IMR-90 (cell line): ENCODE measurements at regions not wholly inside any gene's neighbourhood (a gene's known extent, or its start where the extent isn't known, plus 50 kb on each side); places are given as distances from the start of the nearest gene placed in this dataset.

ENCODE experiments used
- ATAC-seq: fragments of 200-7000 bp; cut with Tn5 transposase; 2 replicates; pipeline ENCODE4 v1.9.1; 2020; ENCODE audit warnings: low read depth, mild to moderate bottlenecking, moderate library complexity
- BruUV-seq: library from RNA; stranded (reverse); fragments of 400-500 nt; replicated peaks from 2 replicates; lab custom pipeline; 2021; lab: Mats Ljungman, UMichigan
- CTCF ChIA-PET: fragments of 300-600 bp; formaldehyde crosslinking; extraction: SDS; loops from one replicate; lab custom pipeline; 2021; ENCODE audit warnings: antibody characterized with exemption; lab: Yijun Ruan, JAX
- POLR2A ChIA-PET: fragments of 300-600 bp; sonication (Branson Sonifier 250); formaldehyde crosslinking; loops from one replicate; lab custom pipeline; 2022; ENCODE audit warnings: antibody characterized with exemption; ENCODE audit not compliant: unreplicated experiment; lab: Charles Lee
- DNase-seq: peaks from one replicate; pipeline ENCODE4 v3.0.0; 2013
- H2AFZ ChIP-seq: replicated peaks from 2 replicates; pipeline ENCODE3; 2013; ENCODE audit warnings: low read length, mild to moderate bottlenecking; ENCODE audit not compliant: poor library complexity
- H2AK5ac ChIP-seq: 2 replicates; pipeline ENCODE4 v1.6.1; 2013; ENCODE audit warnings: low read depth, low read length, inconsistent platforms
- H2AK9ac ChIP-seq: replicated peaks from 2 replicates; pipeline ENCODE3; 2013; ENCODE audit warnings: mild to moderate bottlenecking, low read depth, low read length, moderate library complexity; ENCODE audit not compliant: poor library complexity
- H2BK120ac ChIP-seq: 2 replicates; pipeline ENCODE4 v1.6.1; 2013; ENCODE audit warnings: low read depth, low read length, inconsistent platforms
- H2BK15ac ChIP-seq: 3 replicates; pipeline ENCODE4 v1.6.1; 2013; ENCODE audit warnings: low read depth, low read length, inconsistent platforms
- H2BK20ac ChIP-seq: 2 replicates; pipeline ENCODE4 v1.6.1; 2013; ENCODE audit warnings: low read depth, mild to moderate bottlenecking, inconsistent platforms, low read length, moderate library complexity
- H2BK5ac ChIP-seq: 2 replicates; pipeline ENCODE4 v1.6.1; 2013; ENCODE audit warnings: mild to moderate bottlenecking, low read depth, low read length, inconsistent platforms; ENCODE audit not compliant: poor library complexity, severe bottlenecking
- H3K14ac ChIP-seq: replicated peaks from 2 replicates; pipeline ENCODE4 v1.6.1; 2013; ENCODE audit warnings: low read depth, low read length, inconsistent platforms
- H3K18ac ChIP-seq: 2 replicates; pipeline ENCODE4 v1.6.1; 2013; ENCODE audit warnings: low read depth, low read length, control low read depth
- H3K23ac ChIP-seq: 2 replicates; pipeline ENCODE4 v1.6.1; 2013; ENCODE audit warnings: low read depth, low read length, inconsistent platforms
- H3K27ac ChIP-seq: 2 replicates; pipeline ENCODE4 v1.5.1; 2013; ENCODE audit warnings: mild to moderate bottlenecking, control low read depth, low read length; ENCODE audit not compliant: insufficient read depth
- H3K27me3 ChIP-seq: 2 replicates; pipeline ENCODE4 v1.6.1; 2013; ENCODE audit warnings: low read length; ENCODE audit not compliant: control insufficient read depth, insufficient read depth
- H3K36me3 ChIP-seq: 2 replicates; pipeline ENCODE4 v1.6.1; 2013; ENCODE audit warnings: low read length, mixed read lengths; ENCODE audit not compliant: control insufficient read depth, insufficient read depth
- H3K4ac ChIP-seq: 2 replicates; pipeline ENCODE4 v1.6.1; 2013; ENCODE audit warnings: low read depth, low read length, inconsistent platforms
- H3K4me1 ChIP-seq: 2 replicates; pipeline ENCODE4 v1.6.1; 2013; ENCODE audit warnings: low read length, mixed read lengths; ENCODE audit not compliant: control insufficient read depth, insufficient read depth
- H3K4me2 ChIP-seq: 2 replicates; pipeline ENCODE4 v1.6.1; 2013; ENCODE audit warnings: low read depth, mild to moderate bottlenecking, control low read depth, low read length, moderate library complexity
- H3K4me3 ChIP-seq: 2 replicates; pipeline ENCODE4 v1.5.1; 2013; ENCODE audit warnings: low read depth, mild to moderate bottlenecking, control low read depth, low read length, moderate library complexity; ENCODE audit not compliant: insufficient read depth
- H3K56ac ChIP-seq: 2 replicates; pipeline ENCODE4 v1.6.1; 2013; ENCODE audit warnings: low read length, inconsistent platforms; ENCODE audit not compliant: insufficient read depth; ENCODE audit errors: extremely low read depth
- H3K79me1 ChIP-seq, 2 experiments: 2 replicates each; pipeline ENCODE4 v1.6.1; 2013; ENCODE audit warnings: low read length in 2 of 2, inconsistent platforms in 1 of 2, low read depth in 1 of 2
- H3K9ac ChIP-seq: 2 replicates; pipeline ENCODE4 v1.6.1; 2013; ENCODE audit warnings: low read depth, low read length, control low read depth
- H3K9me1 ChIP-seq: 2 replicates; pipeline ENCODE4 v1.6.1; 2013; ENCODE audit warnings: low read length, inconsistent platforms; ENCODE audit not compliant: insufficient read depth
- H3K9me3 ChIP-seq: 2 replicates; pipeline ENCODE4 v1.6.1; 2013; ENCODE audit warnings: low read length; ENCODE audit not compliant: control insufficient read depth, insufficient read depth
- H4K20me1 ChIP-seq: 2 replicates; pipeline ENCODE4 v1.6.1; 2013; ENCODE audit warnings: low read length, inconsistent platforms; ENCODE audit not compliant: insufficient read depth
- H4K5ac ChIP-seq: 2 replicates; pipeline ENCODE4 v1.6.1; 2013; ENCODE audit warnings: mild to moderate bottlenecking, low read depth, low read length, control low read depth
- H4K8ac ChIP-seq, 2 experiments: 2 replicates each; pipeline ENCODE4 v1.6.1; 2013; ENCODE audit warnings: low read depth in 2 of 2, low read length in 2 of 2, control low read depth in 1 of 2, inconsistent platforms in 1 of 2
- H4K91ac ChIP-seq: 2 replicates; pipeline ENCODE4 v1.6.1; 2013; ENCODE audit warnings: low read depth, low read length, inconsistent platforms; ENCODE audit not compliant: insufficient read depth
- CHD1 ChIP-seq: IDR thresholded peaks from 2 replicates; pipeline ENCODE4 v1.6.1; 2012; ENCODE audit warnings: low read depth, low read length, improper control_type of control experiment
- FOS ChIP-seq: fragments of 150-350 bp; IDR thresholded peaks from 2 replicates; pipeline ENCODE4 v1.6.1; 2016; ENCODE audit warnings: low read depth, low read length
- MAFK ChIP-seq: IDR thresholded peaks from 2 replicates; pipeline ENCODE4 v1.6.1; 2012; ENCODE audit warnings: low read depth, low read length, improper control_type of control experiment
- MAZ ChIP-seq: IDR thresholded peaks from 2 replicates; pipeline ENCODE4 v1.6.1; 2012; ENCODE audit warnings: low read depth, mild to moderate bottlenecking, low read length, improper control_type of control experiment, moderate library complexity, borderline replicate concordance
- NFE2L2 ChIP-seq: fragments of 150-350 bp; IDR thresholded peaks from 2 replicates; pipeline ENCODE4 v1.6.1; 2016; ENCODE audit warnings: low read depth, mild to moderate bottlenecking, low read length
- POLR2A ChIP-seq: IDR thresholded peaks from 2 replicates; pipeline ENCODE4 v1.6.1; 2012; ENCODE audit warnings: mild to moderate bottlenecking, low read depth, low read length
- RAD21 ChIP-seq: IDR thresholded peaks from 2 replicates; pipeline ENCODE4 v1.6.1; 2012; ENCODE audit warnings: low read length, improper control_type of control experiment
- RFX5 ChIP-seq: IDR thresholded peaks from 2 replicates; pipeline ENCODE4 v1.8.0; 2012; ENCODE audit warnings: low read depth, mild to moderate bottlenecking, low read length, moderate library complexity
- SMC3 ChIP-seq: fragments of 150-350 bp; IDR thresholded peaks from 2 replicates; pipeline ENCODE4 v1.6.1; 2016; ENCODE audit warnings: low read depth, mild to moderate bottlenecking, antibody characterized with exemption, low read length, moderate library complexity
- USF2 ChIP-seq: fragments of 150-350 bp; IDR thresholded peaks from 2 replicates; pipeline ENCODE4 v1.6.1; 2017; ENCODE audit warnings: mild to moderate bottlenecking, antibody characterized with exemption, low read length, low read depth
- WGBS, 2 experiments: methylation state at CpG; one replicate each; pipeline versions ENCODE4 v1.1.5 to v1.1.7; 2013; ENCODE audit warnings: missing lambda C conversion rate in 2 of 2; ENCODE audit not compliant: insufficient read length in 1 of 2; ENCODE audit errors: extremely low coverage in 2 of 2; 5-methylcytosine and 5-hydroxymethylcytosine counted together
- dilution Hi-C: fragments of 300-500 bp; cut with HindIII; formaldehyde crosslinking; loops from one replicate; pipeline ENCODE4 v1.14.3; 2018; ENCODE audit warnings: low sequenced_read_pairs; ENCODE audit not compliant: unreplicated experiment
- in situ Hi-C: fragments of 300-500 bp; cut with MboI; formaldehyde crosslinking; loops from 3 replicates; pipeline ENCODE4 v1.14.3; 2019; ENCODE audit warnings: low sequenced_read_pairs, inconsistent platforms, mixed read lengths
- intact Hi-C: fragments of 100-400 bp; cut with micrococcal nuclease; formaldehyde crosslinking; loops from 2 replicates; pipeline ENCODE4 v1.10.0; 2022

GRCh38 chr4:117900832-117901231, 133.5 kb upstream of the NDST3 start:
- intact Hi-C loops = no loop called here
- no CpG with 5 or more reads among the region's 2 CpGs for WGBS, 2 experiments
- H3K4me1 ChIP-seq = no peaks in the 10 kb centered on the region

More at GRCh38 chr4:117900832-117901231, 133.5 kb upstream of the NDST3 start:
- BruUV-seq = no TSS peak
- Histone ChIP-seq H3K23ac (no peak overlapping the region), H3K36me3 (no peaks in the 10 kb centered on the region), H3K4me2 (no peak overlapping the region), H2AK5ac (no peak overlapping the region), H2BK15ac (no peak overlapping the region), H3K27me3 (no peaks in the 10 kb centered on the region), H2AFZ (no peak overlapping the region), H3K4me3 (no peak overlapping the region), H3K9me3 (no peaks in the 10 kb centered on the region), H2AK9ac (no peak overlapping the region), H3K9ac (no peak overlapping the region), H3K14ac (no peak overlapping the region), H2BK120ac (no peak overlapping the region), H2BK5ac (no peak overlapping the region), H4K5ac (no peak overlapping the region), H3K56ac (no peak overlapping the region), H3K4ac (no peak overlapping the region), H4K91ac (no peak overlapping the region), H3K79me1 (no peaks in the 10 kb centered on the region), H2BK20ac (no peak overlapping the region), H3K18ac (no peak overlapping the region), H3K9me1 (no peaks in the 10 kb centered on the region), H4K8ac (no peak overlapping the region), H4K20me1 (no peaks in the 10 kb centered on the region), H3K27ac (no peak overlapping the region)
- dilution Hi-C loops = no loop called here
- no peak for DNase-seq
- ChIA-PET POLR2A (no interaction called here), CTCF (no interaction called here)
- in situ Hi-C loops = no loop called here
- ATAC-seq = no peak
- TF ChIP-seq USF2 = no peak
- TF ChIP-seq POLR2A = no peak
- no peak for TF ChIP-seq MAFK
- TF ChIP-seq RFX5 = no peak
- no peak for TF ChIP-seq CHD1
- no peak for TF ChIP-seq RAD21
- TF ChIP-seq NFE2L2 = no peak
- TF ChIP-seq FOS = no peak
- TF ChIP-seq MAZ = no peak
- no peak for TF ChIP-seq SMC3
